ENCODE measurements at regions not wholly inside any gene's neighbourhood (a gene's known extent, or its start where the extent isn't known, plus 50 kb on each side); places are given as distances from the start of the nearest gene placed in this dataset.

DNA sequence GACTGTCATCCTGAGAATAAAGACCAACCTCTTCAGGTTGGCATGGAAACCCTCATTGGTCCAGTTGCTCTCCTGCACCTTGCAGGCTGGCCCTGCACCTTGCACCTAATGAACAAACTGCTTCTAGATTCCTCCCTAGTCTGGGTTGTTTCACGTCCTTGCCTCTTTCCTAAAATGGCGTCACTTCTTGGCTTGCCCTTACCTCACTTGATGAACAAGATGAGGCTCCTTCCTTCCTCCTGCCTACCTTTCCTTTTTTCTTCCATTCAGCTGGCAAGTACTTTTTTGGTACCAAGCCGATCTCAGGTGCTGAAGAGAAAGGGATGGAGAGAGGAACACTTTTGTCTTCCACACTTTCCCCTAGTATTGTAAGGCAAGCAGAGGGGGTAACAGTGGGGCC is 74.5 kb downstream of the MYCN start:
- Histone ChIP-seq H3K36me3 (ENCODE audit: control insufficient read depth in 5 of 5, insufficient read depth in 5 of 5, low read length in 5 of 5) (no peaks in the 10 kb centered on the region), H3K4me3 (ENCODE audit: low read depth in 1 of 5, low read length in 5 of 5) (no peak overlapping the region), H3K9ac (ENCODE audit: low read length in 5 of 5) (no peak overlapping the region), H3K4me1 (ENCODE audit: control insufficient read depth in 5 of 5, insufficient read depth in 5 of 5, low read length in 5 of 5) (peaks cover 0 to 3% (median 0%) of the 10 kb centered on the region in 5 donors), H3K9me3 (ENCODE audit: control insufficient read depth in 5 of 5, low read length in 5 of 5) (no peaks in the 10 kb centered on the region), H3K27me3 (ENCODE audit: control insufficient read depth in 5 of 5, insufficient read depth in 4 of 5, low read length in 5 of 5) (peaks cover 20 to 44% (median 35%) of the 10 kb centered on the region in 5 donors), H3K27ac (ENCODE audit: low read depth, low read length) (no peak overlapping the region)

- Histone ChIP-seq H3K4me3 (ENCODE audit: low read depth in 1 of 5, low read length in 5 of 5) (no peak overlapping the region), H3K36me3 (ENCODE audit: control insufficient read depth in 5 of 5, insufficient read depth in 5 of 5, low read length in 5 of 5) (no peaks in the 10 kb centered on the region), H3K27me3 (ENCODE audit: control insufficient read depth in 5 of 5, insufficient read depth in 4 of 5, low read length in 5 of 5) (peaks cover 20 to 44% (median 35%) of the 10 kb centered on the region in 5 donors), H3K27ac (ENCODE audit: low read depth, low read length) (no peak overlapping the region), H3K9me3 (ENCODE audit: control insufficient read depth in 5 of 5, low read length in 5 of 5) (no peaks in the 10 kb centered on the region), H3K9ac (ENCODE audit: low read length in 5 of 5) (no peak overlapping the region), H3K4me1 (ENCODE audit: control insufficient read depth in 5 of 5, insufficient read depth in 5 of 5, low read length in 5 of 5) (peaks cover 0 to 3% (median 0%) of the 10 kb centered on the region in 5 donors)
These were observed 73.9 kb downstream of the MYCN start for GRCh38 chr2:16014041-16014787.

- H3K36me3 ChIP-seq (ENCODE audit: control insufficient read depth in 5 of 5, insufficient read depth in 5 of 5, low read length in 5 of 5): no peaks in the 10 kb centered on the region
- H3K4me3 ChIP-seq (ENCODE audit: low read depth in 1 of 5, low read length in 5 of 5): no peak overlapping the region
- H3K27ac ChIP-seq (ENCODE audit: low read depth, low read length): no peak overlapping the region
- no peaks in the 10 kb centered on the region for H3K9me3 ChIP-seq (ENCODE audit: control insufficient read depth in 5 of 5, low read length in 5 of 5)
- peaks cover 20 to 45% (median 35%) of the 10 kb centered on the region in 5 donors for H3K27me3 ChIP-seq (ENCODE audit: control insufficient read depth in 5 of 5, insufficient read depth in 4 of 5, low read length in 5 of 5)
- H3K4me1 ChIP-seq (ENCODE audit: control insufficient read depth in 5 of 5, insufficient read depth in 5 of 5, low read length in 5 of 5): peaks cover 0 to 3% (median 0%) of the 10 kb centered on the region in 5 donors
- H3K9ac ChIP-seq (ENCODE audit: low read length in 5 of 5): no peak overlapping the region
These were observed 73.1 kb downstream of the MYCN start for GRCh38 chr2:16013359-16013911.

- Histone ChIP-seq H3K27ac (ENCODE audit: low read depth, low read length) (no peak overlapping the region), H3K4me3 (ENCODE audit: low read depth in 1 of 5, low read length in 5 of 5) (no peak overlapping the region), H3K36me3 (ENCODE audit: control insufficient read depth in 5 of 5, insufficient read depth in 5 of 5, low read length in 5 of 5) (no peaks in the 10 kb centered on the region), H3K9ac (ENCODE audit: low read length in 5 of 5) (no peak overlapping the region), H3K4me1 (ENCODE audit: control insufficient read depth in 5 of 5, insufficient read depth in 5 of 5, low read length in 5 of 5) (peaks cover 0 to 3% (median 0%) of the 10 kb centered on the region in 5 donors), H3K27me3 (ENCODE audit: control insufficient read depth in 5 of 5, insufficient read depth in 4 of 5, low read length in 5 of 5) (peaks cover 20 to 45% (median 35%) of the 10 kb centered on the region in 5 donors), H3K9me3 (ENCODE audit: control insufficient read depth in 5 of 5, low read length in 5 of 5) (no peaks in the 10 kb centered on the region)
These were observed 72.4 kb downstream of the MYCN start for GRCh38 chr2:16012626-16013358.

- Histone ChIP-seq H3K9me3 (ENCODE audit: control insufficient read depth in 5 of 5, low read length in 5 of 5) (no peaks in the 10 kb centered on the region), H3K27ac (ENCODE audit: low read depth, low read length) (no peak overlapping the region), H3K4me3 (ENCODE audit: low read depth in 1 of 5, low read length in 5 of 5) (no peak overlapping the region), H3K4me1 (ENCODE audit: control insufficient read depth in 5 of 5, insufficient read depth in 5 of 5, low read length in 5 of 5) (peaks cover 0 to 3% (median 0%) of the 10 kb centered on the region in 5 donors), H3K27me3 (ENCODE audit: control insufficient read depth in 5 of 5, insufficient read depth in 4 of 5, low read length in 5 of 5) (peaks cover 20 to 45% (median 35%) of the 10 kb centered on the region in 5 donors), H3K9ac (ENCODE audit: low read length in 5 of 5) (no peak overlapping the region), H3K36me3 (ENCODE audit: control insufficient read depth in 5 of 5, insufficient read depth in 5 of 5, low read length in 5 of 5) (no peaks in the 10 kb centered on the region)
These were observed 71.8 kb downstream of the MYCN start for GRCh38 chr2:16012029-16012596.

DNA sequence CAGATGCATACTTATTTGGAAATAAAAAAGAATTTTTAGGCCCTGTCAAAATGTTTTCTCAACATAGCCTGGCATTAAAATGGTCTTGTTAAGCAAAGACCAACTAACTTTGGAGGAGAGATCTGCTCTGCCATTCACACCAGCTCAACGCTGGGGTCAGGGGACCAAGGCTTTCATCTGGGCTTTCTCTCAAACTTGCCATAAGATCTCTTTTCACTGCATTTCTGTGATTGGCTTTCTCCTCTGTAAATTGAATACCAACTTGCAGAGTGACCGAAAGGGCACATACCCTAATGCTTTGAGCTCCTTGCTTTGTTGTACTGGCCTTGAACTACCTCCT is 71.2 kb downstream of the MYCN start:
- Histone ChIP-seq H3K36me3 (ENCODE audit: control insufficient read depth in 5 of 5, insufficient read depth in 5 of 5, low read length in 5 of 5) (no peaks in the 10 kb centered on the region), H3K4me3 (ENCODE audit: low read depth in 1 of 5, low read length in 5 of 5) (no peak overlapping the region), H3K27ac (ENCODE audit: low read depth, low read length) (no peak overlapping the region), H3K4me1 (ENCODE audit: control insufficient read depth in 5 of 5, insufficient read depth in 5 of 5, low read length in 5 of 5) (peaks cover 0 to 3% (median 0%) of the 10 kb centered on the region in 5 donors), H3K9me3 (ENCODE audit: control insufficient read depth in 5 of 5, low read length in 5 of 5) (no peaks in the 10 kb centered on the region), H3K27me3 (ENCODE audit: control insufficient read depth in 5 of 5, insufficient read depth in 4 of 5, low read length in 5 of 5) (peaks cover 20 to 45% (median 35%) of the 10 kb centered on the region in 5 donors), H3K9ac (ENCODE audit: low read length in 5 of 5) (no peak overlapping the region)

DNA sequence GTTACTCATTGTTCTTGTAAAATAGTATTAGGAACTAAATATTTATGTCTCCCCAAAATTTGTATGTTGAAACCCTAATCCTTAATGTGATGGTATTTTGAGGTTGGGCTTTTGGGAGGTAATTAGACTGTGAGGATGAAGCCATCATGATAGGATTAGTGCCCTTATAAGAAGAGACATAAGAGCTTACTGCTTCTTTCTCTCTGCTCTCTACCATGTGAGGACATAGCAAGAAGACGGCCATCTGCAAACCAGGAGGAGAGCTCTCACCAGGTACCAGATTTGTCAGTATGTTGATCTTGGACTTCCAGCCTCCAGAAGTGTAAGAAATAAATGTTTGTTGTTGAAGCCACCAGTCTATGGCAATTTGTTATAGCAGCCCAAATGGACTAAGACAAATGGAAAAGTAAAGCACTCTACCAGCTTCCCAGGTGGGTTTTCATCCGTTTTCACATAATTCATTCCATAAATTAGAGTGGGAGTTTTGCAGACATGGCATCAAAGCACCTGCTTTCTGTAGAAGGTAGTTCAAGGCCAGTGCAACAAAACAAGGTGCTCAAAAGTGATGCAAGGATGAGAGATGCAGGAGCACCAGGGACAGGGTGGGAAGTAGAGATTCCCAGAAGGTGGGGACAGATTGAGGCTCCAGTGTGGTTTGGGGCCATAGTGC is 70.7 kb downstream of the MYCN start:
- Histone ChIP-seq H3K27ac (ENCODE audit: low read depth, low read length) (no peak overlapping the region), H3K9me3 (ENCODE audit: control insufficient read depth in 5 of 5, low read length in 5 of 5) (no peaks in the 10 kb centered on the region), H3K36me3 (ENCODE audit: control insufficient read depth in 5 of 5, insufficient read depth in 5 of 5, low read length in 5 of 5) (no peaks in the 10 kb centered on the region), H3K4me1 (ENCODE audit: control insufficient read depth in 5 of 5, insufficient read depth in 5 of 5, low read length in 5 of 5) (peaks cover 0 to 3% (median 0%) of the 10 kb centered on the region in 5 donors), H3K27me3 (ENCODE audit: control insufficient read depth in 5 of 5, insufficient read depth in 4 of 5, low read length in 5 of 5) (peaks cover 20 to 45% (median 35%) of the 10 kb centered on the region in 5 donors), H3K9ac (ENCODE audit: low read length in 5 of 5) (no peak overlapping the region), H3K4me3 (ENCODE audit: low read depth in 1 of 5, low read length in 5 of 5) (no peak overlapping the region)

DNA sequence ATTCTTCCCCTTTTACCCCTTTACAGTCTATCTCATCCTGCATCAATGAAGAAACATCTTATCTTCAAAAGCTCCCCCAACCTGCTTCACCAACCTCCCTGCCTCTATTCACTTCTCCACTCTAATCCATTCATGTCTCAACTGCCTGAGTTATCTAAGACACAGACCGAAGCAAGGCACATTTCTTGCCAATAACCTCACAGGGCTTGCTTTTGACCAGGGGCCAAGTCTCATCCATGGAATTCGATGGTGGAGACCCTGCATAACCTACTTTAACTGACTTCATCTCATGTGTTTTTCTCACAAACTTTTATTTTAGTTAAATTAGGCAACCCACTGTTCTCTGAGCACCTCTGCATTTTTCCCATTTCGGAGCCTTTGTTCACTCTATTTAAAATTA is 69.7 kb downstream of the MYCN start:
- no peak overlapping the region for H3K9ac ChIP-seq (ENCODE audit: low read length in 5 of 5)
- no peak overlapping the region for H3K4me3 ChIP-seq (ENCODE audit: low read depth in 1 of 5, low read length in 5 of 5)
- peaks cover 12 to 42% (median 30%) of the 10 kb centered on the region in 5 donors for H3K27me3 ChIP-seq (ENCODE audit: control insufficient read depth in 5 of 5, insufficient read depth in 4 of 5, low read length in 5 of 5)
- no peaks in the 10 kb centered on the region for H3K36me3 ChIP-seq (ENCODE audit: control insufficient read depth in 5 of 5, insufficient read depth in 5 of 5, low read length in 5 of 5)
- H3K9me3 ChIP-seq (ENCODE audit: control insufficient read depth in 5 of 5, low read length in 5 of 5): no peaks in the 10 kb centered on the region
- H3K4me1 ChIP-seq (ENCODE audit: control insufficient read depth in 5 of 5, insufficient read depth in 5 of 5, low read length in 5 of 5): peaks cover 0 to 3% (median 0%) of the 10 kb centered on the region in 5 donors
- no peak overlapping the region for H3K27ac ChIP-seq (ENCODE audit: low read depth, low read length)

DNA sequence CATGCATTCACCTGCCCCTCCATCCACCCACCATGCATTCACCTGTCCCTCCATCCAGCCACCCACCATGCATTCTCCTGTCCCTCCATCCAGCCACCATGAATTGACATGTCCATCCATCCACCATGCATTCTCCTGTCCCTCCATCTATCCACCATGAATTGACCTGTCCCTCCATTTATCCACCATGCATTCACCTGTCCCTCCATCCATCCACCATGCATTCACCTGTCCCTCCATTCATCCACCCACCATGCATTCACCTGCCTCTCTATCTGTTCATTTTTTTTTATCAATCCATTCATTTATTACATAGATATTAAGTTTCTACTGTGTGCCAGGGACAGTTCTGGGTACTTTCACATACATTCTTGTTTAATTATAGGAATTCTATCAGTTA is 69.2 kb downstream of the MYCN start:
- Histone ChIP-seq H3K27ac (ENCODE audit: low read depth, low read length) (no peak overlapping the region), H3K36me3 (ENCODE audit: control insufficient read depth in 5 of 5, insufficient read depth in 5 of 5, low read length in 5 of 5) (no peaks in the 10 kb centered on the region), H3K4me3 (ENCODE audit: low read depth in 1 of 5, low read length in 5 of 5) (no peak overlapping the region), H3K9ac (ENCODE audit: low read length in 5 of 5) (no peak overlapping the region), H3K4me1 (ENCODE audit: control insufficient read depth in 5 of 5, insufficient read depth in 5 of 5, low read length in 5 of 5) (peaks cover 0 to 3% (median 0%) of the 10 kb centered on the region in 5 donors), H3K27me3 (ENCODE audit: control insufficient read depth in 5 of 5, insufficient read depth in 4 of 5, low read length in 5 of 5) (peaks cover 10 to 39% (median 26%) of the 10 kb centered on the region in 5 donors), H3K9me3 (ENCODE audit: control insufficient read depth in 5 of 5, low read length in 5 of 5) (no peaks in the 10 kb centered on the region)
